OCI-LY3 (cell line): ENCODE measurements at regions not wholly inside any gene's neighbourhood (a gene's known extent, or its start where the extent isn't known, plus 50 kb on each side); places are given as distances from the start of the nearest gene placed in this dataset.

ENCODE experiments used
- CTCF ChIP-seq: fragments of 200-600, 300-600 bp; sonication (generic); IDR thresholded peaks from 2 replicates; pipeline ENCODE4 v1.5.1; 2014; ENCODE audit warnings: antibody characterized with exemption, low read length, low read depth
- EZH2phosphoT487 ChIP-seq: fragments of 200-600 bp; shearing (Covaris generic); IDR thresholded peaks from 2 replicates; pipeline ENCODE4 v1.6.1; 2018; ENCODE audit warnings: antibody characterized with exemption, mixed run types, low read depth

GRCh38 chr9:99412606-99413005 is 190.5 kb downstream of the SEC61B start:
- TF ChIP-seq CTCF, result no peak
- TF ChIP-seq EZH2phosphoT487, result no peak
